Naive B cell (primary cell): ENCODE measurements at regions not wholly inside any gene's neighbourhood (a gene's known extent, or its start where the extent isn't known, plus 50 kb on each side); places are given as distances from the start of the nearest gene placed in this dataset.

Experiments used
- ATAC-seq, 2 donors: fragments of 150-1000 bp; cut with Tn5 transposase; 2 replicates each; pipeline ENCODE4 v1.10.0; 2021; ENCODE audit warnings: low read depth in 2 of 2, mild to moderate bottlenecking in 2 of 2, moderate library complexity in 2 of 2
- DNase-seq: peaks from one replicate; pipeline ENCODE4 v3.0.0; 2022
- H3K27ac Mint-ChIP-seq, 6 donors: one replicate each; pipeline ENCODE4 v1.8.0; 2020 to 2022; ENCODE audit warnings: mild to moderate bottlenecking in 6 of 6, mixed read lengths in 6 of 6, moderate library complexity in 5 of 6, inconsistent platforms in 2 of 6
- H3K27me3 Mint-ChIP-seq, 3 donors: one replicate each; pipeline ENCODE4 v1.8.0; 2021 to 2022; ENCODE audit warnings: mixed read lengths in 3 of 3, mild to moderate bottlenecking in 1 of 3
- H3K36me3 Mint-ChIP-seq, 2 donors: one replicate each; pipeline ENCODE4 v1.8.0; 2020 to 2022; ENCODE audit warnings: mixed read lengths in 2 of 2, inconsistent platforms in 1 of 2, mild to moderate bottlenecking in 1 of 2
- H3K4me1 Mint-ChIP-seq, 3 donors: one replicate each; pipeline ENCODE4 v1.8.0; 2020 to 2022; ENCODE audit warnings: mixed read lengths in 3 of 3, inconsistent platforms in 1 of 3, mild to moderate bottlenecking in 1 of 3, moderate library complexity in 1 of 3
- H3K4me3 Mint-ChIP-seq, 8 donors: one replicate each; pipeline ENCODE4 v1.8.0; 2020 to 2022; ENCODE audit warnings: mild to moderate bottlenecking in 8 of 8, mixed read lengths in 8 of 8, moderate library complexity in 8 of 8, inconsistent platforms in 2 of 8
- H3K9me3 Mint-ChIP-seq, 7 donors: one replicate each; pipeline ENCODE4 v1.8.0; 2020 to 2022; ENCODE audit warnings: mixed read lengths in 7 of 7, mild to moderate bottlenecking in 5 of 7, inconsistent platforms in 2 of 7, moderate library complexity in 1 of 7

- H3K27ac Mint-ChIP-seq: no peak overlapping the region
- no peaks in the 10 kb centered on the region for H3K27me3 Mint-ChIP-seq
- H3K36me3 Mint-ChIP-seq: no peaks in the 10 kb centered on the region
- no peak overlapping the region for H3K4me3 Mint-ChIP-seq
- H3K4me1 Mint-ChIP-seq: no peaks in the 10 kb centered on the region
- DNase-seq (no peak), ATAC-seq (no peak)
- H3K9me3 Mint-ChIP-seq: peaks cover 0 to 1% (median 0%) of the 10 kb centered on the region in 7 donors
Measured at GRCh38 chr12:85352016-85352415, 72.0 kb downstream of the ALX1 start.

GRCh38 chr12:85356596-85357385, 76.8 kb downstream of the ALX1 start:
- H3K27ac Mint-ChIP-seq: no peak overlapping the region
- H3K27me3 Mint-ChIP-seq: no peaks in the 10 kb centered on the region
- DNase-seq (no peak), ATAC-seq (no peak)
- no peaks in the 10 kb centered on the region for H3K4me1 Mint-ChIP-seq
- H3K9me3 Mint-ChIP-seq: peaks cover 0 to 4% (median 1%) of the 10 kb centered on the region in 7 donors
- H3K36me3 Mint-ChIP-seq: no peaks in the 10 kb centered on the region
- no peak overlapping the region for H3K4me3 Mint-ChIP-seq

GRCh38 chr12:85357609-85358008, 77.6 kb downstream of the ALX1 start:
- no peaks in the 10 kb centered on the region for H3K27me3 Mint-ChIP-seq
- no peak for ATAC-seq
- peaks cover 0 to 6% (median 1%) of the 10 kb centered on the region in 7 donors for H3K9me3 Mint-ChIP-seq
- DNase-seq: no peak
- H3K27ac Mint-ChIP-seq: no peak overlapping the region
- H3K4me3 Mint-ChIP-seq: no peak overlapping the region
- no peaks in the 10 kb centered on the region for H3K4me1 Mint-ChIP-seq
- H3K36me3 Mint-ChIP-seq: no peaks in the 10 kb centered on the region

DNA sequence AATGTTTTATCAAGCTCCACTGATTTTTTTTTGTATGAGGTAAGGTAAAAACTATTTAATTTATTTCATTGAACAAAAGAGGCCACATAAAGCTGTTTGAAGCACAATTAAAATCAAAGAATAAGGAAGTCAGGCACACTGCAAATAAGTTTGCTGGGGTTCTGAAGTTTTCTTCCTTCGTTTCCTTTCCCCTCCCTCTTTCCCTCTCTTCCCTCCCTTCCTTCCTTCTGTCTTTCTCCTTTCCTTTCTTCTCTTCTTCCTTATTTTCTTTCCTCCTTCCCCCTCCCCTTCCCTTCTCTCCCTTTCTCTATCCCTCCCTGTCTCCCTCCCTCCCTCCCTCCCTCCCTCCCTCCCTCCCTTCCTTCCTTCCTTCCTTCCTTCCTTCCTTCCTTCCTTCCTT, 78.7 kb downstream of the ALX1 start:
- Mint-ChIP-seq H3K27ac (peak overlapping the region in 1 of 6 donors; percentile 82), H3K36me3 (no peaks in the 10 kb centered on the region), H3K4me1 (no peaks in the 10 kb centered on the region), H3K27me3 (no peaks in the 10 kb centered on the region), H3K4me3 (no peak overlapping the region), H3K9me3 (peaks cover 0 to 6% (median 1%) of the 10 kb centered on the region in 7 donors)
- DNase-seq (no peak), ATAC-seq (no peak)

GRCh38 chr12:85363382-85364190, 83.6 kb downstream of the ALX1 start:
- DNase-seq: no peak
- no peak overlapping the region for H3K4me3 Mint-ChIP-seq
- peaks cover 0 to 6% (median 2%) of the 10 kb centered on the region in 7 donors for H3K9me3 Mint-ChIP-seq
- H3K36me3 Mint-ChIP-seq: no peaks in the 10 kb centered on the region
- no peaks in the 10 kb centered on the region for H3K27me3 Mint-ChIP-seq
- no peak for ATAC-seq
- H3K27ac Mint-ChIP-seq: no peak overlapping the region
- H3K4me1 Mint-ChIP-seq: no peaks in the 10 kb centered on the region

- Mint-ChIP-seq H3K4me1 (no peaks in the 10 kb centered on the region), H3K4me3 (no peak overlapping the region), H3K27me3 (no peaks in the 10 kb centered on the region), H3K9me3 (peaks cover 0 to 3% (median 0%) of the 10 kb centered on the region in 7 donors), H3K27ac (no peak overlapping the region), H3K36me3 (no peaks in the 10 kb centered on the region)
- no peak for ATAC-seq
- DNase-seq: no peak
Measured at GRCh38 chr12:85367936-85368335, 87.9 kb downstream of the ALX1 start.

DNA sequence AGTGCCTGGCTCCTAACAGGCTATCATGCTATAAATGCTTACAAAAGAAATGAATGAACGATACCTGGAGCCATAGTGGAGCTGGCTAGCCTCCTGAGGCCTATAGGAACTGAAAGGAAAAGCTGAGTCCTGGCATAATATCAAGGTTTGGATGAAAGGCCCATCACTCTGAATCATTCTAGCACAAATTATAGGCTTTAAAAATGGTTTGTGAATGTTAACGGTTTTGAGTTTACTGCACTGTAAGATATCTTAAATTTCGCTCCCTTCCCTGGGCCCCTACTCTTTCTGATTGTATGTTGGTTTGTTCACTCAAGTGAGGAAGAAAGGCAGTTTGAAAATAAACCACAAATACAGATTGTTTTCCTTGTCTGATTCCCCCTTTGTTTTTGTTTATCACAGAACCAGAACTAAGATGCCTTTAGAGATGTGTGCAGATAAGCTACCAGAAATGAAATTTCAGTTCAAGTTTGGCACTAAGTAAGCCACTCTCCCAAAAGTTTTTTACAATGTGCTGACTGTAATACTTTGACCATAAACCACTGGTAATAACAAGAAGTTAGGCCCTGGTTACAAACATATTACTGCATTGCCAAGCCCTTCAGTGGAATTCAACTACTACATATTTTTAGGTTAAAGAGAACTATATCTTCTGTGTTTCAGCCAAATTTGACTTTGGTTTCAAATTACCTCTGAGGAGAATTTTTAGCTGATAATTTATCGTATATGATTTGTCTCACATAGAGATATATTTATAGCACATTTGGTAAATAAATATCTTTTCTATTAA, 89.5 kb downstream of the ALX1 start:
- no peak for DNase-seq
- Mint-ChIP-seq H3K27ac (no peak overlapping the region), H3K4me3 (no peak overlapping the region), H3K27me3 (no peaks in the 10 kb centered on the region), H3K36me3 (no peaks in the 10 kb centered on the region), H3K4me1 (no peaks in the 10 kb centered on the region), H3K9me3 (peaks cover 0 to 3% (median 0%) of the 10 kb centered on the region in 7 donors)
- ATAC-seq: no peak

- H3K27ac Mint-ChIP-seq: no peak overlapping the region
- H3K9me3 Mint-ChIP-seq: peaks cover 0 to 3% (median 0%) of the 10 kb centered on the region in 7 donors
- H3K4me3 Mint-ChIP-seq: no peak overlapping the region
- no peak for DNase-seq
- no peak for ATAC-seq
- no peaks in the 10 kb centered on the region for H3K36me3 Mint-ChIP-seq
- no peaks in the 10 kb centered on the region for H3K4me1 Mint-ChIP-seq
- no peaks in the 10 kb centered on the region for H3K27me3 Mint-ChIP-seq
Measured at GRCh38 chr12:85373045-85373444, 93.0 kb downstream of the ALX1 start.

DNA sequence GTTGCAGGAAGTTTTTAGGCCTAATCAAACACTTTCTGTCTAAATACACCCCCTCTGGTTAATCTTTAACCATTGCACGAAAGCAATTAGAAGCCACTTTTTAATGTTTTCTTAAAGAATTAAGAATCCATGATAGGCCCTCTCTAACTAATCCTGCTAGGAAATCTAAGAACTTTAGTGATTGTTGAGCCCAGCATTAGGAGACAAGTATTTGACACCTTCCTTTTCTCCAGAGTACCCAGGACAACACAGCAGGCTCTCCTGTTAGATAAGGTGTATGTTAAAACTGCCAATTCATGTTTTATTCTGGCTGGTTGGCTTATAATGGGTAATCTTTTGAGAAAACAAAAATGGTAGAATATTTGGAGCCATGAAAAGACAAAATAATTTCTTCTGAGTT, 95.0 kb downstream of the ALX1 start:
- Mint-ChIP-seq H3K4me3 (no peak overlapping the region), H3K9me3 (peaks cover 0 to 3% (median 0%) of the 10 kb centered on the region in 7 donors), H3K4me1 (no peaks in the 10 kb centered on the region), H3K36me3 (no peaks in the 10 kb centered on the region), H3K27me3 (no peaks in the 10 kb centered on the region), H3K27ac (no peak overlapping the region)
- DNase-seq (no peak), ATAC-seq (no peak)

DNA sequence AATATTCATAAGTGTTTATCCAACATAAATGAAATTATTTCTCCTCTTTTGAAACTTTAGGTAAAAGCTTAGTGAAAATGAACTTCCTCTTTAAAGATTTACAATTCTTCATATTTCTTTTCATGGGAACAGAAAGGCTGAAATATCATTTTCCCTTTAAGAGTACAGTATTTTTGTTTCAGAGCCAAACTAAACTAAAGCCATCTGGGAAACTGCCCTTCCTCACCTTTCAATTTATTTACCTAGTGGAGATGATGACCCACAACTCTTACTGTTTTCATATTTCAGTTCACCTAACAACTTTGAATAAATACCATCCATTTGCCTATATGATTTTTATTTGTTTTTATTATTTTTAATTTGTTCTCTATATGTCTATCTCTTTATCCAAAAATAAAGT, 105.4 kb downstream of the ALX1 start:
- Mint-ChIP-seq H3K27ac (no peak overlapping the region), H3K27me3 (peaks cover 0 to 4% (median 0%) of the 10 kb centered on the region in 3 donors), H3K36me3 (no peaks in the 10 kb centered on the region), H3K4me3 (no peak overlapping the region), H3K9me3 (no peaks in the 10 kb centered on the region), H3K4me1 (no peaks in the 10 kb centered on the region)
- DNase-seq: no peak
- no peak for ATAC-seq

DNA sequence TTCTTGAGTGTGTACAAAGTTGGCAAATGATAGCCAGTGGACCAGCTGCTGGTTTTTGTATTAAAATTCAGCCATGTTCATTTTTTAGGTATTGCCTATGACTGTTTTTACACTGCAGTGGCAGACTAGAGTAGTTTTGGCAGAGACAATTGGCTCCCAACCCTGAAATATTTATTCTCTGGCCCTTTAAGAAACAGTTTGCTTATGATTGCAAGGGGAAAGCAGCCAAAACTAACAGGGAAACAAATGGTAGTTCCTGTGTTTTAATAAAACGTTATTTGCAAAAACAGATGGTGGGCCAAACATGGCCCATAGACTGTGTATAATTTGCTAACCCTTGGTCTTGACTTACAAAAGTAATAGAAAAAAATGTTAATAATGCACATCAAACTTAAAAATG, 110.2 kb downstream of the ALX1 start:
- Mint-ChIP-seq H3K27ac (no peak overlapping the region), H3K27me3 (peaks cover 0 to 4% (median 0%) of the 10 kb centered on the region in 3 donors), H3K36me3 (no peaks in the 10 kb centered on the region), H3K4me1 (no peaks in the 10 kb centered on the region), H3K9me3 (peaks cover 0 to 4% (median 0%) of the 10 kb centered on the region in 7 donors), H3K4me3 (no peak overlapping the region)
- ATAC-seq: no peak
- DNase-seq: no peak

DNA sequence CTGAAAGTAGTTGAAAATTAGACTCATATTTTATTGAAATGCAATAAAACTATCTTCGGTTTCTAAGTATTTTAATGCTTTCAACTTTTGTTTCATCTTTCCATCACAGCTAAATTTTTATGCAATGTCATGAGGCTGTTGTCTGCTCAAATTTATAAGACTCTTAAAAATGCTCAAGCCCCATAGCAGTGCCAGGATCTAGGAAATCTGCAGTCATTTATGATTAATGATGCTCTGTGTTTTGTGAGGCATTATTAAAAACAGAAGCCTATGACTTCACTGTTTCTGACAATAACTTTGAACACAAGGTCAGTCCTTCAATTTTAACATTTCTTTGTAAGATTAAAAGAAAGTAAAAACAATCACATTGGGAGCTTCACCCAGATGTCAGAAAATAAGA, 112.5 kb downstream of the ALX1 start:
- no peaks in the 10 kb centered on the region for H3K36me3 Mint-ChIP-seq
- no peak overlapping the region for H3K27ac Mint-ChIP-seq
- peaks cover 0 to 4% (median 0%) of the 10 kb centered on the region in 3 donors for H3K27me3 Mint-ChIP-seq
- H3K4me1 Mint-ChIP-seq: no peaks in the 10 kb centered on the region
- DNase-seq (no peak), ATAC-seq (no peak)
- H3K9me3 Mint-ChIP-seq: peaks cover 0 to 4% (median 0%) of the 10 kb centered on the region in 7 donors
- no peak overlapping the region for H3K4me3 Mint-ChIP-seq

GRCh38 chr12:85393606-85394005, 113.6 kb downstream of the ALX1 start:
- no peak for ATAC-seq
- Mint-ChIP-seq H3K27me3 (peaks cover 0 to 4% (median 0%) of the 10 kb centered on the region in 3 donors), H3K27ac (no peak overlapping the region), H3K9me3 (peaks cover 0 to 4% (median 0%) of the 10 kb centered on the region in 7 donors), H3K4me3 (no peak overlapping the region), H3K36me3 (no peaks in the 10 kb centered on the region), H3K4me1 (no peaks in the 10 kb centered on the region)
- DNase-seq: no peak
